SH-SY5Y (cell line): ENCODE measurements at regions not wholly inside any gene's neighbourhood (a gene's known extent, or its start where the extent isn't known, plus 50 kb on each side); places are given as distances from the start of the nearest gene placed in this dataset.

Experiments
- GATA2 ChIP-seq: IDR thresholded peaks from 2 replicates; pipeline ENCODE4 v1.6.1; 2011; ENCODE audit warnings: mild to moderate bottlenecking, low read depth, low read length
- GATA3 ChIP-seq: IDR thresholded peaks from 2 replicates; pipeline ENCODE4 v1.6.1; 2011; ENCODE audit warnings: low read depth, mild to moderate bottlenecking, low read length, moderate library complexity

- TF ChIP-seq GATA2 (no peak), GATA3 (no peak)
Observed at GRCh38 chr5:171661143-171661542, 124.5 kb upstream of the SMIM23 start.
